CD4-positive, CD25-positive, alpha-beta regulatory T cell (primary cell): ENCODE measurements at regions not wholly inside any gene's neighbourhood (a gene's known extent, or its start where the extent isn't known, plus 50 kb on each side); places are given as distances from the start of the nearest gene placed in this dataset.

Experiments used
- ATAC-seq, 2 donors: fragments of 150-1000 bp; cut with Tn5 transposase; one replicate each; pipeline ENCODE4 v1.10.0; 2021; ENCODE audit warnings: low read depth in 2 of 2, moderate number of reproducible peaks in 2 of 2, moderate library complexity in 1 of 2
- DNase-seq, 3 donors: peaks; one replicate each; pipeline versions ENCODE4 v3.0.0 to v3.0.0-alpha.2; 2012 to 2022; ENCODE audit warnings: mixed read lengths in 1 of 3
- H3K27ac ChIP-seq: one replicate; pipeline ENCODE4 v1.7.0; 2013; ENCODE audit warnings: mild to moderate bottlenecking, low read length; ENCODE audit not compliant: insufficient read depth, poor library complexity, severe bottlenecking
- H3K27me3 ChIP-seq: one replicate; pipeline ENCODE4 v1.7.0; 2013; ENCODE audit warnings: low read length; ENCODE audit not compliant: control insufficient read depth, insufficient read depth
- H3K36me3 ChIP-seq: one replicate; pipeline ENCODE4 v1.7.0; 2013; ENCODE audit warnings: mild to moderate bottlenecking, low read length, moderate library complexity; ENCODE audit not compliant: control insufficient read depth, insufficient read depth
- H3K4me1 ChIP-seq: 2 replicates; pipeline ENCODE4 v1.7.0; 2013; ENCODE audit warnings: mild to moderate bottlenecking, low read length; ENCODE audit not compliant: insufficient read depth, control insufficient read depth, poor library complexity, severe bottlenecking
- H3K4me3 ChIP-seq: one replicate; pipeline ENCODE4 v1.7.0; 2013; ENCODE audit warnings: low read depth, mild to moderate bottlenecking, low read length, moderate library complexity
- H3K9me3 ChIP-seq, 2 experiments: 1 replicate in 1 of 2; 2 replicates in 1 of 2; pipeline ENCODE4 v1.7.0; 2013; ENCODE audit warnings: low read length in 2 of 2, mild to moderate bottlenecking in 1 of 2, moderate library complexity in 1 of 2; ENCODE audit not compliant: control insufficient read depth in 2 of 2
- H3K27ac Mint-ChIP-seq, 3 donors: one replicate each; pipeline ENCODE4 v1.8.0; 2020 to 2022; ENCODE audit warnings: mild to moderate bottlenecking in 3 of 3, mixed read lengths in 3 of 3, moderate library complexity in 2 of 3
- H3K27me3 Mint-ChIP-seq: one replicate; pipeline ENCODE4 v1.8.0; 2022; ENCODE audit warnings: mild to moderate bottlenecking, mixed read lengths
- H3K36me3 Mint-ChIP-seq: one replicate; pipeline ENCODE4 v1.8.0; 2020; ENCODE audit warnings: mixed read lengths
- H3K4me1 Mint-ChIP-seq, 4 donors: one replicate each; pipeline ENCODE4 v1.8.0; 2020 to 2022; ENCODE audit warnings: mixed read lengths in 4 of 4, mild to moderate bottlenecking in 1 of 4
- H3K4me3 Mint-ChIP-seq, 4 donors: one replicate each; pipeline ENCODE4 v1.8.0; 2020 to 2022; ENCODE audit warnings: mild to moderate bottlenecking in 4 of 4, mixed read lengths in 4 of 4, moderate library complexity in 3 of 4
- H3K9me3 Mint-ChIP-seq, 7 donors: one replicate each; pipeline ENCODE4 v1.8.0; 2020 to 2022; ENCODE audit warnings: mixed read lengths in 7 of 7, mild to moderate bottlenecking in 3 of 7, moderate library complexity in 2 of 7

DNA sequence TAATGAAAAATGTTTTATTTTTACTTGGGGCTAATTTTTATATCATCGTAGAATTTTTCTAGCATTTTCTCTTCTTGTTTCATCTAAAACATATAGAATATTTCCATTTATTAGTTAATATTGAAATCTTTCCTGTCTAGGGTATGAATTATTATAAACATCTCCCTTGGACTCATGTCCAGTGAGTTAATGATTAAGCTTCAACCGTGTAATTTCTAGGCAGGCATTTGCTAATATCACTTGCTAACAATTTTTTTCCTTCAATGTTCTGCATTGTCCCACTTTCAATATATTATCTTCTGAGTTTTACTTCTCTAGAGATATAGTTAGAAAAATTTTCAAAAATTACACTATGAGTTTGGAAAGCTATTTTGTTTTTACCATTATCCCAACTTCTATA, 1371.6 kb upstream of the EPHA6 start:
- Histone ChIP-seq H3K27me3 (no peaks in the 10 kb centered on the region), H3K4me1 (no peaks in the 10 kb centered on the region), H3K4me3 (no peak overlapping the region), H3K9me3 (no peaks in the 10 kb centered on the region), H3K36me3 (no peaks in the 10 kb centered on the region), H3K27ac (no peak overlapping the region)
- no peaks in the 10 kb centered on the region for H3K36me3 Mint-ChIP-seq
- H3K27me3 Mint-ChIP-seq, result no peaks in the 10 kb centered on the region
- H3K27ac Mint-ChIP-seq, result no peak overlapping the region
- peaks cover 0 to 5% (median 1%) of the 10 kb centered on the region in 7 donors for H3K9me3 Mint-ChIP-seq
- H3K4me3 Mint-ChIP-seq, result no peak overlapping the region
- no peak for DNase-seq
- H3K4me1 Mint-ChIP-seq, result no peaks in the 10 kb centered on the region
- ATAC-seq, result no peak

DNA sequence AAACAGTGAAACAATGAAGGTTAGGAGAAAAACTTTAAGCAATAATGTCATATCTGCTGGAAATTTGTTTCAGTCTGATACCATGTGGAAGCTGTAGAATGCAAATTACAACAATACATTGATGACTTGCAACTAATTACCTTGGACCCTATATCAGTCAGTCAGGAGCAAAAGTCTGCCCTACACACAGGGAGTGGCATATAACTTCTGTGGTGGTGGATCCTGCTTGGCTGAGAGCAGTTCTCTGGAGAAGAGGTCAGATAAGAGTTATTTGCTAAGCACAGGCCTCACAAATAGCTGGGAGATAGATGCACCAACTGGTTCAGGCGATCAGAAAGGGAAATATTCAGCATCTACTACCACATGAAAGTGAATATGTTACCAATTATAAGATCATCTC, 1364.6 kb upstream of the EPHA6 start:
- no peaks in the 10 kb centered on the region for H3K4me1 Mint-ChIP-seq
- ATAC-seq (no peak), DNase-seq (no peak)
- no peak overlapping the region for H3K4me3 ChIP-seq
- no peaks in the 10 kb centered on the region for H3K27me3 Mint-ChIP-seq
- H3K27me3 ChIP-seq, result no peaks in the 10 kb centered on the region
- H3K4me1 ChIP-seq, result no peaks in the 10 kb centered on the region
- H3K27ac ChIP-seq, result no peak overlapping the region
- H3K4me3 Mint-ChIP-seq, result no peak overlapping the region
- no peaks in the 10 kb centered on the region for H3K36me3 ChIP-seq
- no peaks in the 10 kb centered on the region for H3K36me3 Mint-ChIP-seq
- no peak overlapping the region for H3K27ac Mint-ChIP-seq
- H3K9me3 ChIP-seq, result no peaks in the 10 kb centered on the region
- H3K9me3 Mint-ChIP-seq, result peaks cover 3 to 6% (median 4%) of the 10 kb centered on the region in 7 donors

GRCh38 chr3:95453242-95453641, 1361.2 kb upstream of the EPHA6 start:
- H3K9me3 Mint-ChIP-seq, result peaks cover 2 to 15% (median 4%) of the 10 kb centered on the region in 7 donors
- H3K36me3 ChIP-seq, result no peaks in the 10 kb centered on the region
- no peak for ATAC-seq
- no peak overlapping the region for H3K27ac Mint-ChIP-seq
- H3K4me3 ChIP-seq, result no peak overlapping the region
- H3K4me3 Mint-ChIP-seq, result no peak overlapping the region
- DNase-seq, result no peak
- H3K27ac ChIP-seq, result no peak overlapping the region
- H3K9me3 ChIP-seq, result peaks cover 0 to 2% of the 10 kb centered on the region in 2 experiments
- no peaks in the 10 kb centered on the region for H3K36me3 Mint-ChIP-seq
- H3K27me3 ChIP-seq, result no peaks in the 10 kb centered on the region
- no peaks in the 10 kb centered on the region for H3K4me1 ChIP-seq
- no peaks in the 10 kb centered on the region for H3K4me1 Mint-ChIP-seq
- no peaks in the 10 kb centered on the region for H3K27me3 Mint-ChIP-seq

DNA sequence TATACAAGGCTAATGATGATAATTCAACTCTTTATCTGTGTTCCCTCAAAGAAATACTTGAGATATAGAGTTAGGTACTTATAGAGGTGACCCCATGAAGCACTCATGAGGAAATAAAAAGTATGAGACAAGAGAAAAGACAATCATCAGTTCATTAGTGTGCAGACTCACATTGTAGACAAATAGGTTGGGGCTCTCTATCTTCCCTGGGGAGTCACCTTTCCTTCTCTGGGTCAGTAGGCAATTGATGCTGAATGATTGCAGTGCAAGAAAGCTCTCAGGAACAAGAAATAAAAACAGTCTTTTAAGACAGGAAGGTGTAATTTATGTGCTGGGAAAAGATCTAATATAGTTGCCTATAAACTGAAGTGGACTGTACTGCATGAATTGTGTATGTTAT, 1357.6 kb upstream of the EPHA6 start:
- H3K27ac Mint-ChIP-seq, result no peak overlapping the region
- no peaks in the 10 kb centered on the region for H3K27me3 Mint-ChIP-seq
- no peak overlapping the region for H3K4me3 ChIP-seq
- H3K4me1 ChIP-seq, result no peaks in the 10 kb centered on the region
- H3K9me3 Mint-ChIP-seq, result peaks cover 1 to 24% (median 4%) of the 10 kb centered on the region in 7 donors
- ATAC-seq, result no peak
- no peaks in the 10 kb centered on the region for H3K27me3 ChIP-seq
- H3K9me3 ChIP-seq, result peaks cover 0 to 2% of the 10 kb centered on the region in 2 experiments
- H3K36me3 ChIP-seq, result no peaks in the 10 kb centered on the region
- H3K36me3 Mint-ChIP-seq, result no peaks in the 10 kb centered on the region
- no peak overlapping the region for H3K4me3 Mint-ChIP-seq
- no peak for DNase-seq
- no peaks in the 10 kb centered on the region for H3K4me1 Mint-ChIP-seq
- no peak overlapping the region for H3K27ac ChIP-seq

DNA sequence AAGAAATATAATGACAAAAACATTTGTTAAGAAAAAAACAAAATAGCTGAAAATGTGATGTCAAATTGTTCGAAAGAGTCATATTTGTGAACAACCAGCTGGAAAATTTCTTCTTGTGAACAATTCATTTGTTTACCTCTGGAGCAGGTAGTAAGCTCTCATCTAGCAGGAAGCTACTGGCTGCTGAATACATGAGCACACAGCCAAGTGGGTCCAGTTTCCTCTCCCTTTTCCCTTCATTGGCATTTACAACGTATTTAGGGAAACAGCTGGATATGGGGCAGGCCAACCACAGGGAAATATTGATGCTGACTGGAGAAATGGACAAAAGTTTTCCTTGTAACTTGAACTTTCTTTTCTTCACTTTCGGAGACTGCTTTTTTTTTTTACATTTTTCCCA, 1354.7 kb upstream of the EPHA6 start:
- H3K27me3 Mint-ChIP-seq, result no peaks in the 10 kb centered on the region
- Histone ChIP-seq H3K9me3 (peaks cover 2 to 4% of the 10 kb centered on the region in 2 experiments), H3K4me1 (no peaks in the 10 kb centered on the region), H3K4me3 (no peak overlapping the region), H3K27ac (no peak overlapping the region), H3K36me3 (no peaks in the 10 kb centered on the region), H3K27me3 (no peaks in the 10 kb centered on the region)
- ATAC-seq (no peak), DNase-seq (no peak)
- no peaks in the 10 kb centered on the region for H3K4me1 Mint-ChIP-seq
- no peaks in the 10 kb centered on the region for H3K36me3 Mint-ChIP-seq
- H3K4me3 Mint-ChIP-seq, result no peak overlapping the region
- no peak overlapping the region for H3K27ac Mint-ChIP-seq
- H3K9me3 Mint-ChIP-seq, result peaks cover 2 to 30% (median 6%) of the 10 kb centered on the region in 7 donors

- Mint-ChIP-seq H3K27ac (no peak overlapping the region), H3K4me1 (no peaks in the 10 kb centered on the region), H3K36me3 (no peaks in the 10 kb centered on the region), H3K27me3 (no peaks in the 10 kb centered on the region), H3K9me3 (peaks cover 2 to 30% (median 8%) of the 10 kb centered on the region in 7 donors), H3K4me3 (no peak overlapping the region)
- Histone ChIP-seq H3K36me3 (no peaks in the 10 kb centered on the region), H3K4me1 (no peaks in the 10 kb centered on the region), H3K27ac (no peak overlapping the region), H3K4me3 (no peak overlapping the region), H3K27me3 (no peaks in the 10 kb centered on the region), H3K9me3 (peaks cover 2 to 4% of the 10 kb centered on the region in 2 experiments)
- DNase-seq, result no peak
- no peak for ATAC-seq
Observed at GRCh38 chr3:95460274-95460673, 1354.1 kb upstream of the EPHA6 start.

DNA sequence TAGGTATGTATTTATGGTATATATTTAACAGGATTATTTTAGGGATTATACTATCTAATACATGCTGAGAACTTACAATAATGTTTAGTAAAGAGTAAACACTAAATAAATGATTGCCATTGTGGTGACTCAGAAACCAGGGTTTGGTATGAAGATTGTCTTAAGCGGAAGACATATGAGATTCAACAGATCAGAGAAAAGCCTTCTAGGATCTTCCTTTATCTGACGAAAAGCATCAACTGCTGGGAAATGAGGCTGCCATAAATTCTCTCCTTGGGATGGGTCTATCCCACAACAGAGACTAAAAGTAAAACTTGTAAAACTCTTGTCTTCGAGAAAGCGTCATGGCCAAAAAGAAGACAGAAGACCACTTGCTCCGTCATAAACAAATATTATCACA, 1352.2 kb upstream of the EPHA6 start:
- no peak for DNase-seq
- no peak for ATAC-seq
- H3K27me3 Mint-ChIP-seq, result no peaks in the 10 kb centered on the region
- no peaks in the 10 kb centered on the region for H3K36me3 ChIP-seq
- H3K4me1 Mint-ChIP-seq, result no peaks in the 10 kb centered on the region
- H3K27me3 ChIP-seq, result no peaks in the 10 kb centered on the region
- peaks cover 0 to 35% (median 7%) of the 10 kb centered on the region in 7 donors for H3K9me3 Mint-ChIP-seq
- H3K27ac Mint-ChIP-seq, result no peak overlapping the region
- no peak overlapping the region for H3K4me3 ChIP-seq
- no peaks in the 10 kb centered on the region for H3K36me3 Mint-ChIP-seq
- no peaks in the 10 kb centered on the region for H3K4me1 ChIP-seq
- peaks cover 0 to 4% of the 10 kb centered on the region in 2 experiments for H3K9me3 ChIP-seq
- H3K4me3 Mint-ChIP-seq, result no peak overlapping the region
- H3K27ac ChIP-seq, result no peak overlapping the region

- Mint-ChIP-seq H3K36me3 (no peaks in the 10 kb centered on the region), H3K9me3 (peaks cover 0 to 32% (median 7%) of the 10 kb centered on the region in 7 donors), H3K4me3 (no peak overlapping the region), H3K27ac (no peak overlapping the region), H3K27me3 (no peaks in the 10 kb centered on the region), H3K4me1 (no peaks in the 10 kb centered on the region)
- ATAC-seq, result no peak
- Histone ChIP-seq H3K36me3 (no peaks in the 10 kb centered on the region), H3K9me3 (peaks cover 0 to 4% of the 10 kb centered on the region in 2 experiments), H3K4me1 (no peaks in the 10 kb centered on the region), H3K4me3 (no peak overlapping the region), H3K27me3 (no peaks in the 10 kb centered on the region), H3K27ac (no peak overlapping the region)
- DNase-seq, result no peak
Observed at GRCh38 chr3:95464346-95464745, 1350.0 kb upstream of the EPHA6 start.
